HepG2 (cell line): ENCODE measurements at regions not wholly inside any gene's neighbourhood (a gene's known extent, or its start where the extent isn't known, plus 50 kb on each side); places are given as distances from the start of the nearest gene placed in this dataset.

Source experiments
- ATAC-seq: fragments of 200-7000 bp; cut with Tn5 transposase; 3 replicates; pipeline ENCODE4 v1.9.1; 2020; ENCODE audit warnings: mild to moderate bottlenecking, moderate library complexity
- BruUV-seq: library from RNA; stranded (reverse); fragments of 400-500 nt; replicated peaks from 2 replicates; lab custom pipeline; 2021; lab: Mats Ljungman, UMichigan
- CTCF ChIA-PET: fragments of 300-600 bp; formaldehyde crosslinking; extraction: SDS; loops from one replicate; lab custom pipeline; 2021; ENCODE audit warnings: low total read pairs, inconsistent platforms, low intra/inter-chr PET ratio; lab: Yijun Ruan, JAX
- POLR2A ChIA-PET: fragments of 350-600 bp; sonication (Branson Sonifier 250); formaldehyde crosslinking; loops from one replicate; lab custom pipeline; 2020; ENCODE audit warnings: antibody characterized with exemption, inconsistent platforms; lab: Yijun Ruan, JAX
- DNase-seq: peaks from one replicate; pipeline ENCODE4 v3.0.0-alpha.2; 2015; ENCODE audit warnings: low spot score
- FAIRE-seq: peaks from 3 replicates; lab custom pipeline; 2011; peaks lifted over from hg19 to GRCh38; lab: Jason Lieb, UNC
- H2AFZ ChIP-seq: one replicate; pipeline ENCODE4 v1.6.1; 2011; ENCODE audit warnings: low read length, inconsistent platforms
- H3K27ac ChIP-seq: fragments of 300-600 bp; 3 replicates; pipeline ENCODE4 v1.8.0; 2011; ENCODE audit warnings: mixed run types, mild to moderate bottlenecking, mixed read lengths, low read length, inconsistent platforms; ENCODE audit not compliant: insufficient read depth; ENCODE audit errors: extremely low read length
- H3K27me3 ChIP-seq, 2 experiments: fragments of 200-600 bp in 1 of 2; 2 replicates in 1 of 2; 3 replicates in 1 of 2; pipeline versions ENCODE4 v1.6.0 to v1.8.0; 2011; ENCODE audit warnings: low read length in 2 of 2, mild to moderate bottlenecking in 2 of 2, moderate library complexity in 2 of 2, inconsistent platforms in 1 of 2; ENCODE audit not compliant: insufficient read depth in 2 of 2, control insufficient read depth in 1 of 2
- H3K36me3 ChIP-seq, 2 experiments: fragments of 200-600 bp in 1 of 2; replicated peaks in 1 of 2; 2 replicates in 1 of 2; 3 replicates in 1 of 2; pipeline versions ENCODE4 v1.5.1 to v1.8.0; 2011; ENCODE audit warnings: low read length in 2 of 2, inconsistent platforms in 1 of 2; ENCODE audit not compliant: insufficient read depth in 2 of 2, control insufficient read depth in 1 of 2
- H3K4me1 ChIP-seq: 2 replicates; pipeline ENCODE4 v1.5.1; 2012; ENCODE audit warnings: low read length, inconsistent platforms; ENCODE audit not compliant: insufficient read depth
- H3K4me2 ChIP-seq: 2 replicates; pipeline ENCODE4 v1.6.0; 2011; ENCODE audit warnings: low read depth, low read length, inconsistent platforms
- H3K4me3 ChIP-seq, 3 experiments: fragments of 200-600 bp in 1 of 3; sonication (generic), shearing (Covaris generic) in 1 of 3; replicated peaks in 1 of 3; 2 replicates each; pipeline ENCODE4 v1.5.1; 2011 to 2016; ENCODE audit warnings: low read length in 3 of 3, inconsistent platforms in 2 of 3, low read depth in 2 of 3, mild to moderate bottlenecking in 2 of 3, control low read depth in 1 of 3, mixed read lengths in 1 of 3; ENCODE audit not compliant: insufficient read depth in 1 of 3
- H3K79me2 ChIP-seq: one replicate; pipeline ENCODE4 v1.6.1; 2011; ENCODE audit warnings: low read length, inconsistent platforms; ENCODE audit not compliant: insufficient read depth
- H3K9ac ChIP-seq: 2 replicates; pipeline ENCODE4 v1.6.0; 2011; ENCODE audit warnings: mild to moderate bottlenecking, low read depth, low read length, inconsistent platforms; ENCODE audit not compliant: insufficient read depth
- H3K9me3 ChIP-seq: 2 replicates; pipeline ENCODE4 v1.5.1; 2012; ENCODE audit warnings: mild to moderate bottlenecking, low read length
- H4K20me1 ChIP-seq: 2 replicates; pipeline ENCODE4 v1.6.0; 2011; ENCODE audit warnings: inconsistent platforms, mild to moderate bottlenecking, low read length, moderate library complexity; ENCODE audit not compliant: insufficient read depth
- ATM ChIP-seq: fragments of 450-650 bp; IDR thresholded peaks from 2 replicates; pipeline ENCODE4 v1.7.1; 2017; ENCODE audit warnings: mild to moderate bottlenecking, borderline replicate concordance
- KDM2A ChIP-seq: sonication (generic); formaldehyde crosslinking; IDR thresholded peaks from 2 replicates; pipeline ENCODE4 v1.4.0; 2020; ENCODE audit warnings: low read depth, missing genetic modification reagents, borderline replicate concordance
- KMT2B ChIP-seq: IDR thresholded peaks from 2 replicates; pipeline ENCODE4 v1.6.1; 2016; ENCODE audit warnings: missing genetic modification reagents, missing compliant biosample characterization
- MAFK ChIP-seq, 2 experiments: IDR thresholded peaks in 1 of 2; conservative IDR thresholded peaks in 1 of 2; 2 replicates each; pipeline ENCODE4 v1.6.1; 2011; ENCODE audit warnings: improper control_type of control experiment in 2 of 2, low read length in 2 of 2
- MTA3 ChIP-seq: sonication (generic); formaldehyde crosslinking; IDR thresholded peaks from 2 replicates; pipeline ENCODE4 v1.4.0; 2020; ENCODE audit warnings: missing genetic modification reagents
- MYNN ChIP-seq: sonication (generic); formaldehyde crosslinking; IDR thresholded peaks from 2 replicates; pipeline ENCODE4 v1.4.0; 2020; ENCODE audit warnings: mild to moderate bottlenecking, low read depth, missing genetic modification reagents
- PRPF4 ChIP-seq: fragments of 200-400 bp; formaldehyde crosslinking; IDR thresholded peaks from 2 replicates; pipeline ENCODE4 v1.6.1; 2016; ENCODE audit warnings: low read length, low read depth; ENCODE audit not compliant: poor library complexity, severe bottlenecking
- RFX3 ChIP-seq: IDR thresholded peaks from 2 replicates; pipeline ENCODE4 v1.6.1; 2016; ENCODE audit warnings: missing biosample characterization, missing genetic modification reagents
- TEAD3 ChIP-seq: optimal IDR thresholded peaks from 2 replicates; pipeline ENCODE3; 2016; ENCODE audit warnings: borderline replicate concordance
- TMF1 ChIP-seq: sonication (generic); formaldehyde crosslinking; IDR thresholded peaks from 2 replicates; pipeline ENCODE4 v1.8.1; 2022; ENCODE audit warnings: low read depth, missing genetic modification reagents
- ZFP90 ChIP-seq: sonication (generic); formaldehyde crosslinking; IDR thresholded peaks from 2 replicates; pipeline ENCODE4 v1.8.0; 2022; ENCODE audit warnings: missing genetic modification reagents, mild to moderate bottlenecking, inconsistent platforms, borderline replicate concordance
- ZNF816 ChIP-seq: sonication (generic); formaldehyde crosslinking; IDR thresholded peaks from 2 replicates; pipeline ENCODE4 v1.8.0; 2022; ENCODE audit warnings: missing genetic modification reagents, mild to moderate bottlenecking, borderline replicate concordance
- WGBS: methylation state at CpG from one replicate; pipeline ENCODE4 v1.1.6; 2017; ENCODE audit warnings: low lambda C conversion rate; 5-methylcytosine and 5-hydroxymethylcytosine counted together
- in situ Hi-C: cut with HindIII; loops from 2 replicates; pipeline ENCODE4 v1.10.0; 2017; ENCODE audit warnings: low pct_unique_long_range_greater_than_20kb; ENCODE audit not compliant: extremely low pct_ligation_motif_present
- intact Hi-C: fragments of 100-400 bp; cut with micrococcal nuclease; formaldehyde crosslinking; loops from one replicate; pipeline ENCODE4 v1.10.0; 2022; ENCODE audit not compliant: unreplicated experiment

DNA sequence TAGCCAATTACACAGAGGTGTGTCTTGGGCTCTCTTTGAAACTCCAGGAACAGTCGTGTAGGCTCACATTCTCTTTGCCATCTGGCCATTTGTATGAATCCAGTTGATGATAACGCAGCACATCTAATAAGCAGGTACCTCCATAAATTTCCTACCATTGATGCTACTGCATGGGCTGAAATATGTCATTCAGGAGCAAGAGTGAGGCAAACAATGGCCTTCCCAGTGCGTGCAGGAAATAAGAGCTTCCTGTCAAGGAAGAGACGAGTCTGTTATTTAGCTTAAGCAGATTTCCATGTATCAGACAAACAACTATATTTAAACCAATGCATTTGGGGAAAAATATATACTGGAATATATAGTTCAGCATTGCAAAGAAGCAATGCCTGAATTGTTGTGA lies 102.1 kb upstream of the MXRA5 start:
- CTCF ChIA-PET: no interaction called here
- in situ Hi-C loops: no loop called here
- Histone ChIP-seq H4K20me1 (no peaks in the 10 kb centered on the region), H3K36me3 (no peaks in the 10 kb centered on the region), H3K4me3 (no peak overlapping the region), H3K27ac (no peak overlapping the region), H3K9ac (no peak overlapping the region), H3K4me2 (no peak overlapping the region), H3K79me2 (no peaks in the 10 kb centered on the region), H3K27me3 (no peaks in the 10 kb centered on the region), H3K9me3 (no peaks in the 10 kb centered on the region), H3K4me1 (no peaks in the 10 kb centered on the region), H2AFZ (no peak overlapping the region)
- 0% methylated on average over 3 of the region's 4 CpGs for WGBS
- FAIRE-seq (no peak), ATAC-seq (no peak), DNase-seq (no peak)
- POLR2A ChIA-PET: no interaction called here
- no TSS peak for BruUV-seq
- intact Hi-C loops: no loop called here
- TF ChIP-seq MTA3 (CRISPR knock-in tag): no peak
- TF ChIP-seq PRPF4: no peak
- TF ChIP-seq KMT2B (CRISPR knock-in tag): no peak
- no peak for TF ChIP-seq TEAD3 (CRISPR knock-in tag)

DNA sequence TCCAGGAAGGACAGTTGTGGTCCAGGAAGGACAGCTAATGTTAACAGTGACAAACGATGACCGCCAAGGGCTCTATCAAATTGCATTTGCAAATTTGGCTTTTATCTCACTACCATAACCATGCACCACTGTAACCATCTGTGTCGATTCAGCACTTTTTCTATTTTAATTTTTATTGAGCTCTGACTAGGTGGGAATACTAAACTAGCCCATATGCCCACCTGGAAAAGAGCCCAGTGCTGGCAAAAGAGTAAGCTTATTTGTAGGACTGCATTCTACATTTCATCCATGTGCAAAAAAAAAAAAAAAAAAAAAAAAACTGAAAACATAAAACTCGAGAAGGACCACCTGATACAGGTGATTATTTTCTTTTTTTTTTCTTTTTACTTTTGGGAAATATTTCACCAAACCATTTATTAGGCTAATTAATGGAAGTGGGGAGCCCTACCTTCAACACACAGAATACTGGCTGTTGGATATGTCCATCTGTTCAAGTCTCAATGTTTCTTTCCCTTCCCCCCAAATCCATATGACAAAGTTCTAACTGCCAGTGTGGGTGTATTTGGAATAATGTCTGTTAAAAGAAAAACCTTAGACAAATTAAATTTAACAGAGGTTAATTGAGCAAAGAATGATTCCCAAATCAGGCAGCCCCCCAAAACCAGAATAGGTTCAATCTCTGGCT lies 99.5 kb upstream of the MXRA5 start:
- no peak overlapping the region for H3K27ac ChIP-seq
- H3K9me3 ChIP-seq: no peaks in the 10 kb centered on the region
- no peak overlapping the region for H2AFZ ChIP-seq
- DNase-seq (no peak), FAIRE-seq (no peak), ATAC-seq (no peak)
- no peaks in the 10 kb centered on the region for H3K27me3 ChIP-seq
- no peak overlapping the region for H3K4me3 ChIP-seq
- CTCF ChIA-PET: no interaction called here
- TF ChIP-seq ZNF816: no peak
- no peak for TF ChIP-seq ATM
- TF ChIP-seq ZFP90 (CRISPR knock-in tag): no peak
- no peak for TF ChIP-seq MYNN
- no peak for TF ChIP-seq RFX3 (CRISPR knock-in tag)
- no peak for TF ChIP-seq TMF1 (CRISPR knock-in tag)
- peak in 1 of 2 experiments; percentile 33; a peak in 2 of 4 replicates for TF ChIP-seq MAFK (conservative IDR thresholded peaks at IDR 0.05 in 1 of 2, IDR thresholded peaks at IDR 0.05 in 1 of 2; ENCODE audit: low read length in 2 of 2)
- no peak for TF ChIP-seq KDM2A (CRISPR knock-in tag)
- no TSS peak for BruUV-seq
- intact Hi-C loops: no loop called here
- H4K20me1 ChIP-seq: no peaks in the 10 kb centered on the region
- H3K79me2 ChIP-seq: no peaks in the 10 kb centered on the region
- in situ Hi-C loops: no loop called here
- H3K9ac ChIP-seq: no peak overlapping the region
- POLR2A ChIA-PET: no interaction called here
- no peak overlapping the region for H3K4me2 ChIP-seq
- no peaks in the 10 kb centered on the region for H3K4me1 ChIP-seq
- 2% methylated on average over 4 of the region's 4 CpGs for WGBS
- H3K36me3 ChIP-seq: no peaks in the 10 kb centered on the region
